Urinary bladder (tissue), 3 donors: ENCODE measurements at regions not wholly inside any gene's neighbourhood (a gene's known extent, or its start where the extent isn't known, plus 50 kb on each side); places are given as distances from the start of the nearest gene placed in this dataset.
A peak's percentile ranks its signal among the peaks of the same experiment; 100 is the strongest.
"Not testable (repeated sequence)": the region's sequence is repeated elsewhere in the genome, so short reads cannot be mapped to it uniquely, and the experiment has no call there.

Experiments
- DNase-seq: peaks from one replicate; pipeline ENCODE4 v3.0.0-alpha.2; 2015; ENCODE audit errors: extremely low spot score
- H3K27ac ChIP-seq: one replicate; pipeline ENCODE4 v1.5.1; 2013; ENCODE audit warnings: low read depth, mild to moderate bottlenecking, moderate library complexity
- H3K36me3 ChIP-seq: one replicate; pipeline ENCODE4 v1.6.1; 2013; ENCODE audit warnings: mild to moderate bottlenecking, moderate library complexity; ENCODE audit not compliant: insufficient read depth
- H3K4me1 ChIP-seq: one replicate; pipeline ENCODE4 v1.6.1; 2013; ENCODE audit warnings: mild to moderate bottlenecking, moderate library complexity; ENCODE audit not compliant: insufficient read depth
- H3K4me3 ChIP-seq: one replicate; pipeline ENCODE4 v1.5.1; 2013; ENCODE audit warnings: low read depth, low read length
- WGBS: extraction: QIAGEN DNeasy Blood & Tissue Kit; methylation state at CpG from one replicate; pipeline ENCODE4 v1.1.7; 2013; 5-methylcytosine and 5-hydroxymethylcytosine counted together
- donor health status: healthy with polysubstance abuse.
- donor health status: healthy.

DNA sequence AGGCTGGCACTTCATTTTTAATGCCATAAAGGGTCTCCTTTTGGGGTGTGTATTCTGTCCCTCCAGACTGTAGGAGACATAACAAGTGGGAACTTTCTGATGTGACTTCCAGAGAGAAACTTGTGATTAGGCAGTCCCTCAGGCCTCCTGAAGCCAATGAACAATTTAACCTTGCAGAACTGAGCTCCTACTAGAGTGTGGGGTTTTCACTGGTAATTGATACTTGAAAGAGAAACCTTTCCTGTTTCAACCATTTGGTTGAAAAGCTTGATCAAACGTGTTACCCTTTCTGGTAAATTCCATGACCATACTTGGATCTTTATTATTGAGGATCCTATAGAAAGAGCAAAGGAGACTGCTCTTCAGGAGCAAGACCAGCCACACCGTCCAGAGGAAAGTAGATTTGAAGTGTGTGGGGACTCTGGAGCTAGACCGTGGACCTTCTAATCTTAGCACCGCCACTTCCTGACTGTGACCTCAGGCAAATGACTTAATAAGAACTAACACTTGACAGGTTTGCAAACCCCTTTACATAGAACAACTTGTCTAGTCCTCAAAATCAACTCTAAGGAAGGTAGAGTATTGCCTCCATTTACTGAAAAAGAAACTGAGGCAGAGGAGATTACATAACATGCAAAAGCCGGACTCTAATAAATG is 69.9 kb upstream of the GDNF start:
- DNase-seq, H3K36me3 ChIP-seq, H3K4me1 ChIP-seq, H3K4me3 ChIP-seq, H3K27ac ChIP-seq: not testable (repeated sequence)
- WGBS: 55% methylated on average over 4 of the region's 5 CpGs

DNA sequence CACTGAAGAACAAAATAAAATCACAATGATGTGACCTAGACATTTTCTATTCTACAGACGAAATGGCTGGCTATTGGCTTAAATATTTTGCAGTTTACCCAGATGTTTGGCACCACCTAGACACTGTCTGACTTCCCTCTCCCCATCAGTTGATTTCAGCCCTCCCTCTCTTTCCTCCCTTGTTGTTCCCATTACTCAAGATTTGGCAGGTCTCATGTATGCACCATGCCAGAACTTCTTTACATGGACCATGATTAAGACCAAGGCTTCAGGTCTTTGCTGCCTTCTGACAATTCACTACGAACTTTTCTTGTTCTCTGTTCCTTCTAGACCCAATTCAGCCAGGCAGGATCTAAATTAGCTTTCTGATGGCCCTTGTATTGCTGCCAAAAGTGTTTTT is 66.6 kb upstream of the GDNF start:
- H3K36me3 ChIP-seq: no peaks in the 10 kb centered on the region
- 73% methylated on average over 2 of the region's 2 CpGs for WGBS
- H3K4me1 ChIP-seq: no peaks in the 10 kb centered on the region
- DNase-seq: no peak
- H3K27ac ChIP-seq: no peak overlapping the region
- H3K4me3 ChIP-seq: no peak overlapping the region

DNA sequence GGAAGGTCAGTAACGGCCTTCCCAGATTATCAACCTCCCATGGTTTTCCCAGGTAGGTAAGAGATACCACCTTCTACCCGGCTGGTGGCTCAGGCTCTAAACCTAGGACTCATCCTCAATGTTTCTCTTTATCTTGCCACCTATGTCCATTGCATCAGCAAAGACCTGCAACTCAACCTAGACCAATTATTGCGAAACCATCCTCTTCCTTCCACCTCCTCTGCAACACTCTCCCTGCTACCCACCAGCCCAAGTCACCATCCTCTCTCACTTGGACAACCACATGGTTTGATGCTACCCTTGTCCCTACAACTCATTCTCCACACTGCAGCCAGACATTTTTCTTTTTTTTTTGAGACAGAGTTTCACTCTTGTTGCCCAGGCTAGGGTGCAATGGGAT is 65.4 kb upstream of the GDNF start:
- WGBS: 92% methylated on average over 3 of the region's 3 CpGs
- no peak overlapping the region for H3K4me3 ChIP-seq
- no peak overlapping the region for H3K27ac ChIP-seq
- H3K36me3 ChIP-seq: no peaks in the 10 kb centered on the region
- DNase-seq: no peak
- no peaks in the 10 kb centered on the region for H3K4me1 ChIP-seq

DNA sequence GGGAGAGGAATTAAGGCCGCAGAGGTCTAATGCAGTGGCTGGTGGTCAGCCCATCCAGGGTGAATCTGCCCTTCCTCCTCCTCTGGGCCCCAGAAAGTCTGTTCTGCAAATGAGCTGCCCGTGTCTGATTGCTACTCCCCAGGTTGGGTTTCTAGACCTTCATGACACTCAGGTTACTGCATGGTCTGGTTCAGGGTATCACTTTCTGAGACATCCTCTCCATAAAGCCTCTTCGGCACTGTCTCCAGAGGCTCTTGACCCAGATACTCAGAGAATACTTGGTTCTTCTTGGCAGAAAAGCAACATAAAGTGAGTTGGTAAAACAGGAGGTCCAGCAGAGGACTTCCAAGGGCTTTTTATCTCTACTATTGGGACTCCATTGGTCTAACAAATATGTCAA is 62.5 kb upstream of the GDNF start:
- 94% methylated on average over 3 of the region's 3 CpGs for WGBS
- H3K36me3 ChIP-seq: no peaks in the 10 kb centered on the region

DNA sequence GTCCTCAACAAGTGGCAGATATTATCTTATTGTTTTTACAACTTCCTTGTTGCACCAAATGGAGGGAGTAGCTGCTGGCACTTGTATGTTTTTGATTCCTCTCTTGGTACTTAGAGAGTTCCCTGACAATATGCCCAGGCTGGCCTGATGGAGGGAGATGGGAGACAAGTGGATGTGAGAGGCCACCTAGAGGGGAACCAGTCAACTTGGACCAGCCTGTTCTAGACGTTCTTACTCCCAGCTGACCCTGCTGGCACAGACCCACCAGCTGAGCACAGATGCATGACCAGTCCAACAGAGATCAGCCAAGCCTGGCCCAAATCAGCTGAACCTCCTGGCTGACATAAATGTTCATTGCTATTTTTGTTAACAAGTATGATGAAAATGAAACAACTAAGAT is 60.9 kb upstream of the GDNF start:
- H3K4me3 ChIP-seq: no peak overlapping the region
- WGBS: 4% methylated on average over 1 of the region's 1 CpG
- H3K4me1 ChIP-seq: no peaks in the 10 kb centered on the region
- H3K27ac ChIP-seq: no peak overlapping the region
- no peak for DNase-seq
- H3K36me3 ChIP-seq: no peaks in the 10 kb centered on the region

More for the DNA sequence above, 62.5 kb upstream of the GDNF start:
- Histone ChIP-seq H3K4me1 (no peaks in the 10 kb centered on the region), H3K27ac (no peak overlapping the region), H3K4me3 (no peak overlapping the region)
- no peak for DNase-seq

DNA sequence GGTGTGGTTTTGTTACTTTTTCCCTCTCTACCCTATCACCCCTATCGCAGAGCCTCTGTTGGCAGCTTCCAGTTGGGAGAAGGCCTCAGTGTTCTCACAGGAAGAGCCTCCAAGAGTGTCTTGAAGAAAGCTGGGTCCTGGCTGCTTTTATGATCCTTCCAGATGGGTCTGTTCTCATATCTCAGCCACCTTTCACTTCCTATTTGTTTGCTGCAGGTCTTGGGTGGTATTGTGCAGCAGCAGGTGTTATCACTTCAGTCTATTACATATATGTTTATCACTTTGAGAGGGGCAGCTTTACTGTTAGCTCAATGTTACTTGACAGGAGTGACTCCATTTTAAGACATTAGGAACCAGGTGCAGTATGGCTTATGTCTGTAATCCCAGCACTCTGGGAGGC is 59.2 kb upstream of the GDNF start:
- H3K4me3 ChIP-seq: no peak overlapping the region
- H3K27ac ChIP-seq: no peak overlapping the region
- no peaks in the 10 kb centered on the region for H3K4me1 ChIP-seq
- WGBS: 96% methylated on average over 1 of the region's 1 CpG
- DNase-seq: no peak
- no peaks in the 10 kb centered on the region for H3K36me3 ChIP-seq

DNA sequence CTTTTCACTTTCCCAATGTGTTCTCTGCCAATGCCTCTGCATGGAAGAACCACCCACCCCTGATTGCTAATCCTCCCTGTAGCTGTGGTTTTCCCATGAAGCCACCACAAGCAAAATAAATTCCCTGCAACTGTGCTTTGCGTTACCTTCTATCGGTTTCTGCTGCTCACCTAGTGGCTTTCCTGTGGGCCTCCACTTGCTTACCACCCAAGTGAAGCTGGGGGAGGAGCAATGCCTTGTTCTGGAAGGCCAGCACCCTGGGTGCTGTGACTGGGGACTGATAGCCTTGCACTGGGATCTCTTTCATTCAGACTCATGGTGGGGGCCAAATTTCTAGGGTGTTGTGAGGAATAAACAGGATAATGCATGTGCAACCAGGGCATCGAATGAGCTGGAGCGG is 56.3 kb upstream of the GDNF start:
- Histone ChIP-seq H3K4me1 (no peaks in the 10 kb centered on the region), H3K27ac (no peak overlapping the region), H3K36me3 (no peaks in the 10 kb centered on the region), H3K4me3 (no peak overlapping the region)
- DNase-seq: no peak
- 62% methylated on average over 4 of the region's 4 CpGs for WGBS

DNA sequence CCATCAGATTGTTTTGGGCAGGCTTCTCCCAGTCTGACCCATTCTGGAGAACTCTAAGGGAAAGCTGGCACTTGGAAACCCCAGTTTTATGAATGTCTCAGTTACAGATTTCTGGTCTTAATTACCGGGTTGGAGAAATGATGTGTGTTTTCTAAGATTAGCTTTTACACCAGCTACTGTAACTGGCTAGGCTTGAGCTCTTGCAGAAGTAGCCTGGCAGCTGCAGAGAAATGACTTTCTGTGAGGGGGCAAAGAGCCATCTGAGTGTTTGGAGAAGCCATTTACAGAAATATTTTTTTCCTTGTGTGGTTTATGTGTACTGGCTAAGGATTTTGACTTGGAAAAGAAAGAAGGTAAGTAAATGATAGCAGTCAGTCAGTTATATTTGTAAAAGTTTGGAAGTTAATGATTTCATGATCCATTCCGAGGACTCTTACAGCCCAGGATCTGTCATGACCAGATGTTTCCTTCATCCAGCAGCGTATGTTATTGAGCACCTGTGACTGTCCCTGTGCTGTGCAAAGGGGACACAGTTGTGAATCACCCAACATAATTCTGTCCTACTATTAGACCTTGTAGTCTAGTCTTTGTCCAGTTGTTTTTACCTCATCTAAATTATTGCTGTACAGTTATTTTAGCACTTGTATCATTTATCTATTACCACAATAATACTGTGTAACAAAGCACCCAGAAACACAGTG is 53.7 kb upstream of the GDNF start:
- H3K4me3 ChIP-seq: no peak overlapping the region
- 58% methylated on average over 3 of the region's 3 CpGs for WGBS
- no peak for DNase-seq

DNA sequence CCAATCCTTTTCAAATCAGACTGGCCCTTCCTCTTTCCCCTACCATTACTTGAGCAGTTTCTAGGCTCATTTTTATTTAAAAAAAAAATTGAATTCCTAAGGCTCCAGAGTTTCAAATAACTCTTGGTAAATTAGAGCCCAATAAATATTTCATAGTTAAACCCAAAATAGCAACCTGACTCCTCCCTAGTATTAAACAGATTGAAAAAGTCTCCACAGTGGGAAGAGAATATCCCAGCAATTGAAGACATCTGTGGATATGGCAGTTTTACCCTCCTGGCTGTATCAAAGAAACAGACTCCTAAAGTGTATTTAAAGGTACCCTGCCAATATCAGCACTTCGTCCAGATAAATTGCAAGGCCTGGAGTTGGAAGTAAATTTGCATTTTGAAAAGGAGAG is 52.7 kb upstream of the GDNF start:
- H3K4me1 ChIP-seq: no peaks in the 10 kb centered on the region
- WGBS: 39% methylated on average over 1 of the region's 1 CpG
- no peaks in the 10 kb centered on the region for H3K36me3 ChIP-seq
- no peak overlapping the region for H3K4me3 ChIP-seq
- H3K27ac ChIP-seq: no peak overlapping the region
- peak; percentile 23 for DNase-seq

More for the DNA sequence above, 53.7 kb upstream of the GDNF start:
- Histone ChIP-seq H3K27ac (no peak overlapping the region), H3K36me3 (no peaks in the 10 kb centered on the region), H3K4me1 (no peaks in the 10 kb centered on the region)

DNA sequence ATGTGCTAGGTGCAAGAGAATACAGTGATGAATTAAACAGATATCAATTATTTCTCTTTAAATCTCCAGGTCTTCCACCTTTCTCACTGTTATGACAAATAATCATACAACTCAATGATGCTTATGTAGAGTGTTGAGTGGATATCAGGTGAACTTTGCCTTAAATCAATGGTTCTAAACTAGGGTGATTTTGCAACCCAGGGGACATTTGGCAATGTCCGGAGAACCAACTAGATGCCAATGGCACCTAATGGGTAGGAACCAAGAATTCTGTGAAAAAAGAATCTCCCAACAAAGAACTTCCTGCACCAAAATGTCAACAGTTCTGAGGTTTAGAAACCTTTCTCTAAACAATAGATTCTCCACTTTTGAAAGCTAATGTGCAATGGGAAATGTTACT is 52.0 kb upstream of the GDNF start:
- no peak for DNase-seq
- no peak overlapping the region for H3K4me3 ChIP-seq
- 95% methylated on average over 1 of the region's 1 CpG for WGBS
- no peaks in the 10 kb centered on the region for H3K4me1 ChIP-seq
- no peak overlapping the region for H3K27ac ChIP-seq
- no peaks in the 10 kb centered on the region for H3K36me3 ChIP-seq

DNA sequence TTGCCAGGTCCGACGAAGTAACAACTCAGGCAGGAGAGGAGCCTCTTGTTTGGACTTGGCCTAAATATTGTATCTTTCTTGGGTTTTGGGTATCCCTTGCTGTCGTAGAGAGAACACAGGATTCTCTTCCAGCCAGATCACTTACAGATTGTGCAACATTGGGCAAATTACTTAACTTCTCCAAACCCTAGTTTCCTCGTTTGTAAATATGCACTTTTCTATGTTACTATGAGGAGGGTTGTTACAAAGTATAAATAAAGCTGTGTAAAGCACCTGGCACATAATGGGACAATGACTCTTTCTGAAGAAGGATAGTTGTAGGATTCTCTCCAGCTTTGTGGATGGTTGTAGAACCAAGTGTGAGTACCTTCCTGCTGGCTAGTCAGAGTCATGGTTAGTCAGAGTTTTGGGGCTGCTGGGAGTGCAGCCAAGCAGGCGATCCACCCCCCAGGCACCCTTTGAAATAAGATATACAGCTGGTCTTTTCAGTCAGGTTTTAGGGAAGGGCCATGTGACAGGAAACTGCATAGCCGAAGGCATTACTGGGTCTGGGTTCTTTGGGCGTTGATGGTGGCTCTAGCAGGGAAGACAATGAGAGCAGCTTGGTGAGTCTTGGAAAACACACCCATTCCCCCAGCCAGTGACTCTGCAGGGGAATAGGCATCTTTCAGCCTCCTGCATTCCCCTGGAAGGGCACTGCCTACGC is 49.9 kb upstream of the GDNF start:
- WGBS: 80% methylated on average over 8 of the region's 8 CpGs
- no peak overlapping the region for H3K27ac ChIP-seq
- no peak overlapping the region for H3K4me3 ChIP-seq
- no peaks in the 10 kb centered on the region for H3K4me1 ChIP-seq
- no peak for DNase-seq
- no peaks in the 10 kb centered on the region for H3K36me3 ChIP-seq
